ENCODE measurements at regions not wholly inside any gene's neighbourhood (a gene's known extent, or its start where the extent isn't known, plus 50 kb on each side); places are given as distances from the start of the nearest gene placed in this dataset.

- TF ChIP-seq ZNF318 (CRISPR knock-in tag; IDR thresholded peaks at IDR 0.05) (no peak), IKZF4 (CRISPR knock-in tag; IDR thresholded peaks at IDR 0.05; ENCODE audit: borderline replicate concordance, low read depth, not compliant biosample characterization) (no peak), ZNF597 (CRISPR knock-in tag; IDR thresholded peaks at IDR 0.05) (no peak), ZBTB26 (CRISPR knock-in tag; IDR thresholded peaks at IDR 0.05; ENCODE audit: borderline replicate concordance) (no peak), TFE3 (CRISPR knock-in tag; IDR thresholded peaks at IDR 0.05) (no peak)
Observed at GRCh38 chr5:64069486-64069885, 96.2 kb upstream of the RNF180 start (continued).

All from HepG2 (cell line).